Stimulated activated CD8-positive, alpha-beta memory T cell treated with anti-CD3 and anti-CD28 coated beads, Interleukin-7, amount 100 ng/mL, for 4 hours (primary cell): ENCODE measurements at regions not wholly inside any gene's neighbourhood (a gene's known extent, or its start where the extent isn't known, plus 50 kb on each side); places are given as distances from the start of the nearest gene placed in this dataset.

Experiments
- DNase-seq, 2 donors: peaks; one replicate each; pipeline ENCODE4 v3.0.0-alpha.2; 2020; ENCODE audit warnings: low read depth in 2 of 2

DNA sequence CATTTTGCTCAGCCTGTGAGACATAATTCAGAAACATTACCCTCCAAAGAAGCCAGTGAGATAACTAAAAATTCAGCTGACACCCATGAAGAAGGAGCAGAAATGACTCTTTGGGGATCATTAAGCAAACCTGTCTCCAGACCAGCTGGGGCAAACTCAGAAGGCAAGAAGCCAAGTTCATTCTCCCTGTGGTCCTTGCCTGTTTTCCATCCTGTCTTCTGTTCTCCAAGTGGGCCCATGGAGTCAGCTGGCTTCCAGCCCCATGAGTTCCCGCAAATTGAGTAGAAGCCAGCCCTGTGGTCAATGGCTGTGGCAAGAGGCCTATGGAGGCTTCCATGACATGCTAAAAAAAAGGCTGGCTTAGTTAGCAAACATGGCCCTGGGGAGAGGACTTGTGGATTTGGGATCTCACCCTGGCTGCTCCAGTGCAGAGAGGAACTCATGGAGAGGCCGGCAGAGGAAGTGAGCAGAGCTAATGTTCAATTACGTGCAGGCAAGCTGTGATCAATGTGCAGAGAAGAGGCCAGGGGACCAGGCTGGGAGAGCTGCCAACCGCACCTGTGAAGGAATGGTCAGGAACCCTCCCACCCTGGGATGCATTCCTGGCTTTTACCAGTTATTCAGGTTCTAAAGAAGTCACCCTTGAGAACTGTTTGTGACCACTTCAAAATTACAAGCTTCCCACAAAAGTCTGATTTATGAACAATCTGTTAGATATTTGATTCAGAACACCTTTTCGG, 229.1 kb downstream of the TSHZ3 start:
- no peak for DNase-seq

DNA sequence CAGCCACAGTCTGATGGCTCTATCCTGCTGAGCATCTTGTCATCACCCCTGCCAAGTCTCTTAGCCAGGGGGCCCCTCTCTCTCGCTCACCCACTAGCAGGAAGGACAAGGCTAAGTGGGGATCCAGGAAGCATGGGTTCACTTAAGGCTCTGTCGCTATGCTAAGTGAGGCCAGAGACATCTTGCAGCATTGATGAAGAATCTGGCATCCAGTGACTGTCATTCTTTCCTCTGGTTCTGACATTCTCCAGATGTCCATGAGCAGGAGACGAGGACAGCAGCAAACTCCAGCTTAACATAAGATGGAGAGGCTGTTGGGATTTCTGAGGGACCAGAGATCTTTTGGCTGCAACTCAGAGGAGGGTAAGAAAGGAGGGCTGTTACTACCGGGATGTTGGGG, 230.2 kb downstream of the TSHZ3 start:
- no peak for DNase-seq

DNA sequence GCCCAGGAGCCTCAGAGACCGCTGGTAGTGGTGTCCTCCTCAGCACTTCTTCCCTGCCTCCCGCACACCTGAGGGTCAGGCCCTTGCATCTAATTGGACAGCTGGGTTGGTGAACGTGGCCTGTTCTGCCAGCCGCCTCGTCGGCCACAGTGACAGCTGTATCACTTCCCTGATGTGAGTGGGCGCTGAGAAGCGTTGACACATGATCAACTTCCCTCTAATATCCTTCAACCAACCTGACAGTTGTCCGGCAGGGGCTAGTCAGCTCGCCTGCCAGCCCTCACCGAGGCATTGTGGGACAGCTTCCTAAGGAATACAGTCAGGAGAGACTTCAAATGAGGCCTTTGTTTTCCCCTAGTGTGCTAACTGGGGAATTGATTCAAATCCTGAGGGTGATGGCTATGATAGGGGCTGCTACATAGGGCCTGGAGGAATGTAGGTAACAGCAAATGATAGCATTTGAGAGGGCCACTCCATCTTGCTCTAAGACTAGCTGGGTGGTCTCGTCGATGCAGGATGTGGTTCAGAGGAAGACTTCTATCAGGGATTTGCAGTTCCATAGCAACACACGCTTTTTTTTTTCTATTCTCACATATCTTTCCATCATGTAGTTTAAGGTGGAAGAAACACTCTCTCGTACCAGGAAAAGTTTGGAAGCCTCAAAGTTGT, 230.8 kb downstream of the TSHZ3 start:
- no peak for DNase-seq

DNA sequence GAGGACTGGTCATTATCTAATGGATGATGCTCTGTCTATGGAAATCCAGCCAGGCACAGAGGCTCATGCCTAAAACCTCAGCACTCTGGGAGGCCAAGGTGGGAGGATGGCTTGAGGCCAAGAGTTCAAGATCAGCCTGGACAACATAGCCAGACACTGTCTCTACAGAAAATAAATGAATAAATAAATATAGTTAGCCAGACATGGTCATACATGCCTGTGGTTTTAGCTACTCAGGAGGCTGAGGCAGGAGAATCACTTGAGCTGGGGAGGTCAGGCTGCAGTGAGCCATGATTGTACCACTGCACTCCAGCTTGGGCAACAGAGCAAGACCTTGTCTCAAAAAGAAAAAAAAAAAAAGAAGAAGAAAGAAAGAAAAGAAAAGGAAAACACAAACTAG, 234.7 kb downstream of the TSHZ3 start:
- DNase-seq, result no peak

DNA sequence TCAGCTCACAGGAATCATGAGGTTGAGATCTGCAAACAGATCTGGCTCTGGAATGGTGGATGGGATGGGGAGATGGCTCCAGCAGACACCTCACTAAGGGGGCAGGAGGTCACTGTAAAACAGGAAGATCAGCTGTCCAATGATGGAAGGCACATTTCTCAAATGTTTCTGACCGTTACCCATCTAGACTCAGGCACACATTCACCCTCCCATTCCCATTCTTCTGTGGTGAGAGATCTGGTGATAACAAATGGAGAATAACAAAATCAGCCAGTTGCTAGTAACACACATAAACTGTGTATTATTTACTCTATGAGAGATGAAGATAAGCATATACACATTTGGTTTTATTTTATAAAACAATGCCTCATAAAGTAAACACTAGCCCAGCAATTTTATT, 235.9 kb downstream of the TSHZ3 start:
- DNase-seq, result no peak

DNA sequence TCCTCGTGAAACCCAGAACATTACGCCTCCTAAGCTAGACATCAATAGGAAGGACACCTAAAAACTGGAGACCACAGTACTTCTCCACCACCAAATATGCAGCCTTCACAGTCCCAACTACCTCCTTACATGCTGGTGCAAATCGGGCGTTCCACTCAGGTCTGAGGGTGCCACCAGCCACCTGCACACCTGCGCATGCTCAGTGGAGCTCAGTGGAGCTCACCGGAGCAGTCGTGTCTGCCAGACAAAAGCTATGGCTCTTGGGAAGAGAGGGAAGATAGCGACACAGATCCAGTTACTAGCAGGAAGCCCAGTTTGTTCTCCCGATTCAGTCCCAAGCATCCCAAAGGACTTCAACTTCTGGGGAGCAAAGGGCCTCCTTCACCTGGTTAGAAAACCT, 237.1 kb downstream of the TSHZ3 start:
- DNase-seq, result no peak

DNA sequence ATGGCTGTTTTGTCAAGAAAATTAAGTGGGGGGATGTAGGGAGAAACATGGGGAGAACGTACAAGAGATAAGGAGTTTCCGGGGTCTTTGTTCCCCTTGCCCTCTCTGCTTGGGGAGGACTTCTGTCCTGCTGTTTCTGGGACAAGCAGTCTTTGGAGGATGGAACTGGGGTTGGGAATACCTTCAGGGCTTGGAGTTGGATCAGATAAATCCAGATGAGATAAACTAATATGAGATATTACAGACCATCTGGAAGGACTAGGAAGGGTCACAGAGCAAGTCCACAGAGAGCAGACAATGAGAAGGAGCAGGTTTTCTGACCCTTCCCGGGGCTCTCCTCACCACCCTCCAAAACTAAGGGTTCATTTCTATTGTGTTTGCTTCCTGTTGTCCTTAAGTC, 237.5 kb downstream of the TSHZ3 start:
- no peak for DNase-seq

DNA sequence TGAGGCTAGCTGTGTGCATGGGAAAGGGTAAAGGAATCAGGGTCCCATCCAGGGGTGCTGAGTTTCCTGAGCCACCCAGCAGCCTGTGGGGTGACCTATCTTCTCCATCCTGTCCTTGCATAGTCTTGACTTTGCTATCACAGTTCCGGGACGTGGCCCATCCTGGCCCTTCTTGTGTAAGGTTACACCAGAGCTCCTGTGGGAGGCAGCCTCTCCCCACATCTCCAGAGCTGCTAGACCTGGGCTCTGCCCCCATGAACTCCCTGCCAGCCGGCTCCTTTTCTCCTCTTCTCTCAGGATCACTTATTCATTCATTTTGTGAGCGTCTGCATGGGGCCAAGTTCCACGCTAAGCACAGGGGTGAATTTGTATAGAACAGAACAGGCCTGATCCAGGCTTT, 238.9 kb downstream of the TSHZ3 start:
- no peak for DNase-seq

DNA sequence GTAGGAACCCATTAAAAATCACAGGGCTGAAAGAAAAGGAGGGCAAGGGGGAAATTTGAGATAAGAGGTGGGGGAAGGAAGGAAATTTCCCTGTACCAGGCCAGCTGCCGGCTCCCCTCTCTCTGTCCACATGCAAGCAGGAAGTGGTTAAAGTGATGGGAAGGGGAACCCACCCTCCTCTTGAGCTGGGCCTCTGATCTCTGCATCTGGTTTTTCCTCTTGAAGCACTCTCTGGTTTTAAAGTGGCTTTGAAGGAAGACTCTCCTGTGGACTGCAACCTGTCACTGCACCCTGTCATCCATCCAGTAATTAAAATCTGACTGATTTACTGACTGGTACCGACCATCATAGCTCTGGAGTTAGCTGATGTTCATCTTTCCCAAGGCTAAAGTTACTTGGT, 239.6 kb downstream of the TSHZ3 start:
- no peak for DNase-seq

DNA sequence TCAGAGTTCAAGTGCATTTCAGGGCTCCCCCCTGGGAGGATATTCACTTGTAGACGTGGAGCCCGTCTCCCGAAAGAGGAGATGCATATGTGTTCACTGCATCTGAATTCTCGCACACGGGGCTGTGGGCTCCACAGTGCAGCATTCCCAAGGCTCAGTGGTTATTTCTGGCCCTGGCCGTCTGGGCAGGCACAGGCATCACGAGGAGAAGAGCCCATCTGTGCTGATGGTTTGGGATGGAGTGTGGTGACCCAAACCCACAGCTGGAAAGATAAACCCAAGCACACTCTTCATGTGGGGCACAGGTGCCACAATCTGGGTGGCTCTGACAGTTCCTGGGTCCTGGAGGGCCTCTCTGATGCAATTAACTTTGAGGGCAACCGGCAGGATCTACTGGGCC, 242.1 kb downstream of the TSHZ3 start:
- no peak for DNase-seq

DNA sequence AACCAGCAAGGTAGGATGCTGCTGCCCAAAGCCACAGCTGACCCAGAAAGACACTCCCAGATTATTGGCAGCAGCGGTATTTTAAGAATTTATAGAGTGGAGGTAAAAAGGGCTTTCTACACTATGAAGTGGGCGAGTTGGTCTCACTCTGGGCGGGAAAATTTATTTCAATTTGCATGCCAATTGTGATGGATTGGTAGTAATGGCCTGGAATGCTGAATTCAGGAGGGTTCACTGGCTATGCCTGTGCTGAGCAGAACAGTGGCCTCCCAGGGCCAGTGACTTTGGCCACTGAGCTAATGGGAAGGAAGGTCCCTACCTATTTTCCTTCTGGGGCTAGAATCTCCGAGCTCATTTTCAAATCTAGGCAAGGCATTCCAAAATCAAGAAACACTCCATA, 243.5 kb downstream of the TSHZ3 start:
- DNase-seq, result no peak

DNA sequence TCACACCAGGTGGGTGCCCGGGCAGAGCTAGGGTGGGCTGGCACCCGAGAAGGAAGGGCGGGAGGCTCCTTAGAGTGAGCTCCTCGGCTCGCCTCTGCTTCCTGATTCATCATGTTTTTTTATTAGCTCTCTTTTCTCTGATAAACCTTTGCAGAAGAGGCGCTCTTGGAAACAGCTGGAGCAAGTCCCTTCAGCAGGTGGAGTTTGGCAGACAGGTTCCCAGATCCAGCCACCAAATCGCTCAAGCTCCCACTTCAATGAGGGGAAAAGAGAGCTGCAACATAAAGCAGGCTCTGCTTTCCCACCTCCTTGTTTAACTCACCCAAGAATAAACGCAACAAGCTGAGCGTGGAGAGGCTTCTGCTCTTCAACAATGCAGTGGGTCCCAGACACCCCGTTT, 244.8 kb downstream of the TSHZ3 start:
- DNase-seq, result no peak

DNA sequence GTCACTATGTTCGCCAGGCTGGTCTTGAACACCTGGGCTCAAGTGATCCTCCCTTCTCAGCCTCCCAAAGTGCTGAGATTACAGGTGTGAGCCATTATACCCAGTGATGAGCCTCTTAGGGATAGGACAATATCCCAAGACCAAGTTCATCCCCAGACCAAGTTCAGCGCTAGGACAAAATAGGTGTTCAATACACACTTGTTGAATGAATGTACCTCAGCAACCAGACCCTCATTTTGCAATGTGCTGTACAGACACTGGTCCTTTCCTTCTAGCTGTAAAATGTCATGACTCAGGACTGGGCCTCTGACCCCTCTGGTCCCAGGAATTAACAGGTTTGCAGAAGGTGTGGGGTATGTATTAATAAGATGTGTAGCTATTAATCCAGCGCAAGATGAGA, 246.0 kb downstream of the TSHZ3 start:
- DNase-seq, result no peak

DNA sequence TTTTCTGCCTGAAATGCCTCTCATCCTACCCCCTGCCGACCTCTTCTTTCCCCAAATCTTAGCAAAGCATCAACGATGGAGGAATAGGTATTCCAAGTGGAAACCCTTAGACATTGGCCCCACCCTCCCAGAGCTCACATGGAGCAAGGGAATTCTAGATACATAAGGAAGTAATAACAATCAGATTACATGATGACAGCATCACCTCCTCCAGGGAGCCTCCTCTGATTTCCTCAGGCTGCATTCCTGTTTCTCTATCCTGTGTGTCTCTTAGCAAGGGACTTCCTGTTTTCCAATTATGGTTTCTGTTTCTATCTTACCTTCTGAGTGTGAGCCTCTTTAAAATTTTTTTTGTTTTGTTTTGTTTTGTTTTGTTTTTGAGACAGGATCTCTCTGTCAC, 246.6 kb downstream of the TSHZ3 start:
- no peak for DNase-seq

DNA sequence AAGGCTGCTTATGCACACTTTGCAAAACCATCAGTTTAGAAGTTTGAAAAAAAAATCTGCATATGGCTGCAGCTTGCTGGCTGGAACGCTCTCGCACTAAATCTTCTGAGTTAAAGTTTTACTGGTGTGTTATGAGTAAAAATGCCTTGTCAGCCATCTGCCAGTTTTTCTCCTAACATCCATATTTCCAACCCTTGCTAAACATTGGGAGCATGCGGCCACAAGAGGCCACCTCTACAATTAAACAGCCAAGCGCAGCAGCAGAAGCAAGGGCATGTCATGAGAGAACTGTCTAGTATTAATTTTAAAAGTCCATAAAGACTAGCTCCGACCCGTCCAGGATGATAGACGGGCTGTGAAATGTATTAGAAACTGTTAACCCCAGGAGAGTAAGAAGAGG, 248.3 kb downstream of the TSHZ3 start:
- no peak for DNase-seq

DNA sequence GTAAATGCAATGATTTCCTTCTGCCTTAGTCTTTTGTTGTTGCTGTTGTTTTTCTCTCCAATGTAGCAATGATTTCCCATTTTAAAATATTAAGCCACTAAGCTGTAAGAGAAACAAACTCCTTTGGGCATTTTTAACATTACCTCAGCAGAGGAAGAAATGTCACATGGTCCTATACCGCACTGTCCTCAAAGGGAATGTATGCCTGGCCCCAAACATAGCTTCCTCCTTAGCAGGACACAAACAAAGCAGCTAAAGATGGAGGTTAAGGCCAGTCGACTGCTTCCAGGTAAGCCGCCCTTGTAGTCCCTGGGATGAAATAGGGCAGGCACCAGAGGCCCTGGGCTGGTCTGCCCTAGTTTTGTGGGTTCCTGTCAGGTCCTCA, 249.0 kb downstream of the TSHZ3 start:
- no peak for DNase-seq

DNA sequence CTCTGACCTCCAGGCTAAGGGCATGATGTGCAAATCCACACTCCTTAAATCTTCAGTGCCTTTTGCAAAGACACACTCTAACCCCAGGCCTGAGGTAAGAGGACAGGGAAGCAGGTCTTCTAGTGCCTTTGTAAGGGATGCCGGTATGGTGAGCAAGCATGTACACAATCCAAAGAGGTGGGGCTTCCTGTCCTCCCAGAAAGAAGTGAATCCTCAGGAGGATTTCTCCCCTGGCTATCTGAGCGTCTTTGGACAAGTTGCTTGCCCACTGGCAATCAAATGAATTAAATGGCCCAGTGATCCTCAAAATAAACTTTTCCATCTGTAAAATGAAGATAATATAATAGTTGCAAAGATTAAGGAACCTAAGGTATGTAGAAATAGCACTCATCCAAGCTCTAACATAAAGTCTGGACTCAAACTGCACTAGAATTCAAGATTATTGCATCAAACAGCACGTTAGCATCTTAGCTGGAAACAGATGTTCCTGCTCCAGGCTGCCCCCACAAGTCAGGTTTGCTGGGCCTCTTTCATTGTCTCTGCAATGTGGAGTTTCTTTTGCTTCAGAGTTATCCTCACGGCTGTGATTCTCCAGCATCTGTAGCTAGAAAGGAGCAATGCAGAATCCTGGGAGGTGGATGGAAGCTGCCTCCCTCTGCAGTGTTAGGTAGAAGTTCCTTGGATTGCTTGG, 249.6 kb downstream of the TSHZ3 start:
- no peak for DNase-seq

DNA sequence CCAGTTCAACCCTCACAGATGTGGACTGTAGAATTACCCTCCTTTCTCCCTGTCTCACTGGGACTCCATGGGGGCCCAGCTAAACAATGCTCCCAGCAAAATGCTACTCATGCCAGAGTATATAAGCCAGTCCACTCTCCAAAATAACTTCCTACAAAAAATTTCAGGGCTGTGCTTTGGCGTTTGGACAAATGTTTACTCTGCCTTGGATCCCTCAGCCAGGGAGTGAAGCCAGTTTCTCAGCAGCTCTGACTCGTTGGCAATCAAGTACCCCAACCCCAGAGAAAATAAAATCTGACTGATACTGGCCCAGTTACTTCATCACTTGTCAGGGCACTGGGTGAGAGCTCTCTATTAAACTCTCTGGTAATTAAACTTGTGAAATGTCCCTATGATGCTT, 250.4 kb downstream of the TSHZ3 start:
- no peak for DNase-seq

DNA sequence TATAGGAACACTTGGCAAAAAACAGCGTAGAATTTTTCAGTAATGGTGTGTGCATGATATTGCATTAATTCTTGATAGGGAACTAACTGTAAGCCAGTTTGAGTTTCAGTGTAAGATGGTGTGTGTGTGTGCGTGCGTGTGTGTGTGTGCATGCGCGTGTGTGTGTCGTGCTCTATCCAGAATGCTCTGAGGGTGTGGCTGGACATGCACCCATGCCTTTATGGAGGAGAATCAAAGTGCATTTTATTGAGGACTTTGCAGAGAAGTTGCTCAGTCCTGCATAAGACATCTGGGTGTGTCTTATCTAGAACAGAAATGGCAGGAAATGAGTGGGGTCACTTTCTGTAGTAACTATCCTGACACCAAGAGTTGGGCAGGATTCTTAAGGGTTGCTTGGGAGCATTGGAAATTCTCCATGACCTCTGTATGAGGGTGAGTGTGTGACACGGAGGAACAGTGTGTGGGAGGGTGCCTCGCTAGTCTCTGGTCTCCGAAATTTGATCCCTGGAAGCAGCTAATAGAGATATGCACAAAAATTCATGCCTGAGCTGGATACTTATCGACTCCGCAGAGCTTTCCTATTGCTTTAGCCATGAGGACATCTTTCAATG, 252.2 kb downstream of the TSHZ3 start:
- DNase-seq, result no peak

DNA sequence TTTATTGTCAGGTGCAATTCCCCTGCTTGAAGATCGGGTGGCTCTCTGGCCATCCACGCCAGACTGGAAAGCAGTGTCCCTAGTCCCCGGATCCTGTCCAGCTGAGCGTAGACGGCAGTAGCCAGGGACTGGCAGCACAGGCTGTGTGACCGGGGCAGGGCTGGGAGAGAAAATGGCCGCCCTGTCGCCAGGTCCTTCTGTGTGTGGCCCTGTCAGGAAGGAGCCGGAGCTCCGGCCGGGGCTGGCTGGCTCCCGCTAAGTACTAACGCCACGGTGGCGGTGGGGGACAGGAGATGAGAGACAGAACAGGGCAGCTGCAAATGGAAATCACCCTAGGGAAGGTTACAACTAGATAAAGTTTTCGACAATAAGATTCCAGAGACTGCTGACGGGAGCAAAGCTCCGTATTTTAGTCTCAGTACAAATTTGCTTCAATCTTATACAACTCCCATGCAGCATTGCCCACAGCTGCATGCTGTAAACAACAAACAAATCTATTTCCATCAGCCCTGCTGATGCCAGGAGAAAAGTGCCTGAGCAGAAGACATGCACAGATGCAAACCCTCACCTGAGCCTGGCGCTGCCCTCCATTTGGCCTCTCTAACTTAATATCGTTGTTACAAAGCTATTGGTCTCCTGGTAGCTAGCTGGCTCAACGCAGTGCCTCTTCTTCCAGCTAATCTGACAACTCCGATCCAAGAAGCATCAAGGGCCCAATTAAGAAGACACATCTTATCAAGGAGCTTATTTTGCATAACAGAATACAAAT, 253.0 kb downstream of the TSHZ3 start:
- DNase-seq, result no peak

DNA sequence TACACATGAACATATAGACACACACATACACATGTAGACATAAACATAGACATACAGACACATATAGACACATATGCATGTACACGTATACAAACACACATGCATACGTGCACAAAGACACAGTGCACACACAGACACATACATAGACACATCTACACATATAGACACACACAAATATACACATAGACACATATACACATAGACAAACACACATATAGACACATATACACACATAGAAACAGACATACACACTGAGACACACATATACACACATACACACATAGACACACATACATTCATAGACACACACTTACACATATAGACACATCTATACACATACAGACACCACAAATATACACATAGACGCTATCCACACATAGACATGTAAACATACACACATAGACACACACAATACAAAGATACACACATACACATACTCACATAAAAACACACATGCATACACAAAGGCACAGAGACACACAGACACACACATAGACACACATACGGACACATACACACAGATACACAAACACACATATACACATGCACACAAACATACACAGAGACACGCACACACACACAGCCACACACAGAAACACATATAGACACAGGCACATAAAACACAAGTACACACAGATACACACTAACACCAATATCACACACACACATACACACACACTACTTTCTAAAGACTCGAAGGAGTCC, 254.0 kb downstream of the TSHZ3 start:
- no peak for DNase-seq
